ENCODE measurements at regions not wholly inside any gene's neighbourhood (a gene's known extent, or its start where the extent isn't known, plus 50 kb on each side); places are given as distances from the start of the nearest gene placed in this dataset.

GRCh38 chr21:18987520-18988026 is 584.0 kb upstream of the TMPRSS15 start:
- H3K27ac Mint-ChIP-seq: no peak overlapping the region
- no peak overlapping the region for H3K4me3 Mint-ChIP-seq
- no peak for TF ChIP-seq CTCF (IDR thresholded peaks at IDR 0.05; ENCODE audit: unreplicated experiment)
- H3K27me3 Mint-ChIP-seq (ENCODE audit: low read depth): no peaks in the 10 kb centered on the region
- no peaks in the 10 kb centered on the region for H3K36me3 Mint-ChIP-seq
- peaks cover 31% of the 10 kb centered on the region for H3K9me3 Mint-ChIP-seq
- H3K4me1 Mint-ChIP-seq: peaks cover 7% of the 10 kb centered on the region
- DNase-seq (ENCODE audit: low spot score in 2 of 2, unreplicated experiment in 2 of 2): no peak

GRCh38 chr21:18989953-18990495 is 586.4 kb upstream of the TMPRSS15 start:
- no peak for DNase-seq (ENCODE audit: low spot score in 2 of 2, unreplicated experiment in 2 of 2)
- Mint-ChIP-seq H3K9me3 (peaks cover 20% of the 10 kb centered on the region), H3K27ac (no peak overlapping the region), H3K4me1 (peaks cover 7% of the 10 kb centered on the region), H3K4me3 (no peak overlapping the region), H3K36me3 (no peaks in the 10 kb centered on the region), H3K27me3 (ENCODE audit: low read depth) (no peaks in the 10 kb centered on the region)
- no peak for TF ChIP-seq CTCF (IDR thresholded peaks at IDR 0.05; ENCODE audit: unreplicated experiment)

- Mint-ChIP-seq H3K36me3 (no peaks in the 10 kb centered on the region), H3K4me3 (no peak overlapping the region), H3K4me1 (peaks cover 7% of the 10 kb centered on the region), H3K9me3 (peaks cover 16% of the 10 kb centered on the region), H3K27me3 (ENCODE audit: low read depth) (no peaks in the 10 kb centered on the region), H3K27ac (no peak overlapping the region)
- TF ChIP-seq CTCF (IDR thresholded peaks at IDR 0.05; ENCODE audit: unreplicated experiment): no peak
- DNase-seq (ENCODE audit: low spot score in 2 of 2, unreplicated experiment in 2 of 2): no peak
Measured at GRCh38 chr21:18991846-18992245, 588.3 kb upstream of the TMPRSS15 start.

GRCh38 chr21:19010251-19010650 is 606.7 kb upstream of the TMPRSS15 start:
- H3K36me3 Mint-ChIP-seq: no peaks in the 10 kb centered on the region
- no peak for TF ChIP-seq CTCF (IDR thresholded peaks at IDR 0.05; ENCODE audit: unreplicated experiment)
- no peaks in the 10 kb centered on the region for H3K27me3 Mint-ChIP-seq (ENCODE audit: low read depth)
- H3K27ac Mint-ChIP-seq: no peak overlapping the region
- peaks cover 10% of the 10 kb centered on the region for H3K4me1 Mint-ChIP-seq
- H3K9me3 Mint-ChIP-seq: peaks cover 4% of the 10 kb centered on the region
- no peak overlapping the region for H3K4me3 Mint-ChIP-seq
- DNase-seq (ENCODE audit: low spot score in 2 of 2, unreplicated experiment in 2 of 2): no peak

- no peak overlapping the region for H3K4me3 Mint-ChIP-seq
- DNase-seq (ENCODE audit: low spot score in 2 of 2, unreplicated experiment in 2 of 2): no peak
Measured at GRCh38 chr21:19010996-19011395, 607.4 kb upstream of the TMPRSS15 start.

More at GRCh38 chr21:19010996-19011395, 607.4 kb upstream of the TMPRSS15 start:
- Mint-ChIP-seq H3K9me3 (peaks cover 4% of the 10 kb centered on the region), H3K27me3 (ENCODE audit: low read depth) (no peaks in the 10 kb centered on the region), H3K27ac (no peak overlapping the region), H3K4me1 (peaks cover 10% of the 10 kb centered on the region), H3K36me3 (no peaks in the 10 kb centered on the region)
- no peak for TF ChIP-seq CTCF (IDR thresholded peaks at IDR 0.05; ENCODE audit: unreplicated experiment)

All from mesothelial cell of epicardium (in vitro differentiated cells).